Upper lobe of right lung (tissue), 1 donor: ENCODE measurements at regions not wholly inside any gene's neighbourhood (a gene's known extent, or its start where the extent isn't known, plus 50 kb on each side); places are given as distances from the start of the nearest gene placed in this dataset.

ENCODE experiments used
- ATAC-seq: fragments of 200-7000 bp; cut with Tn5 transposase; one replicate; pipeline ENCODE4 v1.9.1; 2020; ENCODE audit warnings: mild to moderate bottlenecking, moderate library complexity
- DNase-seq: peaks from one replicate; pipeline ENCODE4 v3.0.0-alpha.2; 2020
- H3K27ac ChIP-seq: fragments of 200-600 bp; one replicate; pipeline ENCODE4 v1.8.0; 2022
- H3K27me3 ChIP-seq: fragments of 200-600 bp; one replicate; pipeline ENCODE4 v1.8.0; 2022; ENCODE audit warnings: mild to moderate bottlenecking
- H3K36me3 ChIP-seq: fragments of 200-600 bp; one replicate; pipeline ENCODE4 v1.8.0; 2022
- H3K4me1 ChIP-seq: fragments of 200-600 bp; one replicate; pipeline ENCODE4 v1.8.0; 2022
- H3K4me3 ChIP-seq: fragments of 200-600 bp; one replicate; pipeline ENCODE4 v1.8.0; 2022; ENCODE audit warnings: mild to moderate bottlenecking
- H3K9me3 ChIP-seq: fragments of 200-600 bp; one replicate; pipeline ENCODE4 v1.8.0; 2022
- intact Hi-C: fragments of 100-400 bp; cut with DNase I; formaldehyde crosslinking; loops from one replicate; pipeline ENCODE4 v1.11.0; 2022
- TF ChIP-seq, protein P1 (sequence below): fragments of 200-600 bp; IDR thresholded peaks from one replicate; pipeline ENCODE4 v1.8.0; 2022; ENCODE audit warnings: antibody characterized with exemption
- donor health status: DM: no; HTN: yes; CAD: no; lungs with severe emphysema.

DNA sequence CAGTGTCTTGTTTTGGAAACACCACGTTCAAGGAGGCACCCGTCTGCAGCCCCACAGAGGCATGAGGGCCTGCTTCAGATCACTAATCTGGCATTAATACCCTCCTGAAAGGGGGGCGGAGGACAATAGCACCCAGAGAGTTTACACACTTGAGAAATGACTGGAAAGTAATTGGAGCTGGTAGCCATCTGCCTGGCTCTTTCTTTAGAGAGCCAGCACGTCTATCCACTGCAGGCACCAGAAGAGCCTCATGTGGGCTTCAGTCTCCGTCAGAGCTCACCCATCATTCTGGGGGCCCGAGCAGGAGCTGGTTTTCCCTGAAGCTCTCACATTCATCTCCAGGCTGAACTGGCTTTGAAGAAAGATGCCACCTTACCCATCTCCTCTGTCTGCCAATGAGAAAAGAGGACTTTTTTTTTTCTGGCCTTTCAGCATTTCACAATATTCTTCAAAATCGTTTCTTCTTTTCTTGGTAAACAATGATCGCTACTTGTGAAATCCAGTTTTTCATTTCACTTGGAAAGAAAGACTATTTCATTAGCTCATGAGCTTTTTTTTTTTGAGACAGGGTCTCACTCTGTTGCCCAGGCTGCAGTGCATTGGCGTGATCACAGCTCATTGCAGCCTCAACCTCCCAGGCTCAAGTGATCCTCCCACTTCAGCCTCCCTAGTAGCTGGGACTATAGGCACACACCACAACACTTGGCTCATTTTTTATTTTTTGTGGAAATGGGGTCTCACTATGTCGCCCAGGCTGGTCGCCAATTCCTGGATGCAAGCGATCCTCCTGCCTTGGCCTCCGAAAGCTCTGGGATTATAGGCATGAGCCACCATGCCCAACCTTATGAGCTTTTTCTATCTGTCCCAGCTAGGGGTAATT, 124.7 kb upstream of the ZNF217 start:
- DNase-seq, result peak; percentile 17
- no peaks in the 10 kb centered on the region for H3K36me3 ChIP-seq
- no peaks in the 10 kb centered on the region for H3K27me3 ChIP-seq
- no peak overlapping the region for H3K4me3 ChIP-seq
- TF ChIP-seq, protein P1, sequence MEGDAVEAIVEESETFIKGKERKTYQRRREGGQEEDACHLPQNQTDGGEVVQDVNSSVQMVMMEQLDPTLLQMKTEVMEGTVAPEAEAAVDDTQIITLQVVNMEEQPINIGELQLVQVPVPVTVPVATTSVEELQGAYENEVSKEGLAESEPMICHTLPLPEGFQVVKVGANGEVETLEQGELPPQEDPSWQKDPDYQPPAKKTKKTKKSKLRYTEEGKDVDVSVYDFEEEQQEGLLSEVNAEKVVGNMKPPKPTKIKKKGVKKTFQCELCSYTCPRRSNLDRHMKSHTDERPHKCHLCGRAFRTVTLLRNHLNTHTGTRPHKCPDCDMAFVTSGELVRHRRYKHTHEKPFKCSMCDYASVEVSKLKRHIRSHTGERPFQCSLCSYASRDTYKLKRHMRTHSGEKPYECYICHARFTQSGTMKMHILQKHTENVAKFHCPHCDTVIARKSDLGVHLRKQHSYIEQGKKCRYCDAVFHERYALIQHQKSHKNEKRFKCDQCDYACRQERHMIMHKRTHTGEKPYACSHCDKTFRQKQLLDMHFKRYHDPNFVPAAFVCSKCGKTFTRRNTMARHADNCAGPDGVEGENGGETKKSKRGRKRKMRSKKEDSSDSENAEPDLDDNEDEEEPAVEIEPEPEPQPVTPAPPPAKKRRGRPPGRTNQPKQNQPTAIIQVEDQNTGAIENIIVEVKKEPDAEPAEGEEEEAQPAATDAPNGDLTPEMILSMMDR, result no peak
- intact Hi-C loops, result no loop called here
- H3K4me1 ChIP-seq, result no peaks in the 10 kb centered on the region
- no peak for ATAC-seq
- H3K9me3 ChIP-seq, result no peaks in the 10 kb centered on the region
- H3K27ac ChIP-seq, result no peak overlapping the region

DNA sequence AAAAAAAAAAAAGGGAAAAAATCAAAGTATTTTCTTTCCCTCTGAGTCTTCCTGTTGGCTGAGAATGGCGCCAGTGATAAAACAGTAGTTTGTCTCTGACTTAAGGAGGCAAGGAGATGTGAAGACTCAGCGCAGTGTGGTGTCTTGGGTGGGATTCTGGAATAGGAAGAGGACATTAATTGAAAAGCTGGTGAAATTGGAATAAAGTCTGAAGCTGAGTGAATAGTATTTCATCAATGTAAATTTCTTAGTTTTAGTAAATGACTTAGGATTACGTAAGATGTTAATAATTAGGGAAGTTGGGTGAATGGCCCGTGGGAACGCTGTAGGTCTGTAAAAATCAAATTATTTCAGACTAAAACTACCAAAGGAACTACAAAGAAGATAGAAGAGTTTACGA, 122.8 kb upstream of the ZNF217 start:
- Histone ChIP-seq H3K27me3 (no peaks in the 10 kb centered on the region), H3K36me3 (no peaks in the 10 kb centered on the region), H3K9me3 (no peaks in the 10 kb centered on the region), H3K4me3 (no peak overlapping the region), H3K27ac (no peak overlapping the region), H3K4me1 (no peaks in the 10 kb centered on the region)
- TF ChIP-seq, protein P1, result no peak
- intact Hi-C loops, result no loop called here
- ATAC-seq (no peak), DNase-seq (no peak)

DNA sequence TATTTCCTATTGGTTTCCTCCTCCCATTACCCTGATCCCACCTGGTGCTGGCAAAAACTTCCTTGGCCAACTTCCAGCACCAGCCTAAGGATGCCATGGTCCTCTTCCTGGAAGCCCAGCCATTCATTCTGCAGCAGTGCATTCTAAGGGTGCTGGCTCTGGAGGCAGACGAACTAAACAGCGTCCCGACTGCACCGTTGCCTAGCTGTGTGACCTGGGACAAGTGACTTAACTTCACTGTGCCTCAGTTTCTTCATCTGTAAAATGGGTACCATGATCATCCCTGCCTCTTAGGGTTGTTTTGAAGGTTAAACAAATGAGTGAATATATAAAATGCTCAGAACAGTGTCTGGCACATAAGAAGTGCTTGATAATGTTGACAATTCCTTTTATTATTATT, 120.9 kb upstream of the ZNF217 start:
- intact Hi-C loops, result no loop called here
- Histone ChIP-seq H3K36me3 (no peaks in the 10 kb centered on the region), H3K27me3 (no peaks in the 10 kb centered on the region), H3K27ac (no peak overlapping the region), H3K4me1 (no peaks in the 10 kb centered on the region), H3K4me3 (no peak overlapping the region), H3K9me3 (no peaks in the 10 kb centered on the region)
- DNase-seq (no peak), ATAC-seq (no peak)
- TF ChIP-seq, protein P1, result no peak

DNA sequence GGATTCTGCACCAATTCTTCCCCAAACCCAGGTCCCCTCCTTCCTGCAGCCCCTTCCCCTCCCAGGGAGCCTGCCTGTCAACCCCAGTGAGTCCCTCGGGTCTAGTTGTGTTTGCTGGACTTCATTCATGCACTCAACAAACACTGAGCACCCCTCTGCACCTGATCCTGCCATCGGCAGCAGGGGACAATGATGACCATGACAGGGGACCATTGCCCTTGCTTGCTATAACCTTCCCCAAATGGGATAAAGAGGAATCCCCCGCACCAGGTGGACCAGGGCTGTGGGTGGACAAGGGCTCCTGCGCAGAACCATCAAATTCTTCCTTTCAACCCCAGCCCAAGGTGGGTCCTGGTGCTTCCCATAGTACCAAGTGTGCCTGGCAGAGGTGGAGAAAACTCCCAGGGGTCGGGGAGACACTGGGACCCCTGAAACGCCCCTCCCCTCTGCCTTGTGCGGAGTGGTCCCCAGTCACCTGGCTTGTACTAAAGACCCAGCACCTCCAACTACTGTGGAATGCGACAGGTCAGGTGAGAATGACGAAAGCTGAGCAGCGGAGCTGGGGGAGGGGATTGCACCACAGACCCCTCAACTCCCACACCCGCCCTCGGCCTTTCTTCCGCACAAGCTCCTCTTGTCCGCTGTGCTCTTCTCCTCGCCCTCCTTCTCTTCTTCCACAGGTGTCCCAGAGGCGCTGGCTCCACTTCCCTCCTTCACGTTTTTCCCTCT, 119.9 kb upstream of the ZNF217 start:
- TF ChIP-seq, protein P1, result no peak
- Histone ChIP-seq H3K27me3 (no peaks in the 10 kb centered on the region), H3K36me3 (no peaks in the 10 kb centered on the region), H3K4me3 (no peak overlapping the region), H3K27ac (no peak overlapping the region), H3K4me1 (no peaks in the 10 kb centered on the region), H3K9me3 (no peaks in the 10 kb centered on the region)
- intact Hi-C loops, result no loop called here
- DNase-seq, result no peak
- ATAC-seq, result no peak

DNA sequence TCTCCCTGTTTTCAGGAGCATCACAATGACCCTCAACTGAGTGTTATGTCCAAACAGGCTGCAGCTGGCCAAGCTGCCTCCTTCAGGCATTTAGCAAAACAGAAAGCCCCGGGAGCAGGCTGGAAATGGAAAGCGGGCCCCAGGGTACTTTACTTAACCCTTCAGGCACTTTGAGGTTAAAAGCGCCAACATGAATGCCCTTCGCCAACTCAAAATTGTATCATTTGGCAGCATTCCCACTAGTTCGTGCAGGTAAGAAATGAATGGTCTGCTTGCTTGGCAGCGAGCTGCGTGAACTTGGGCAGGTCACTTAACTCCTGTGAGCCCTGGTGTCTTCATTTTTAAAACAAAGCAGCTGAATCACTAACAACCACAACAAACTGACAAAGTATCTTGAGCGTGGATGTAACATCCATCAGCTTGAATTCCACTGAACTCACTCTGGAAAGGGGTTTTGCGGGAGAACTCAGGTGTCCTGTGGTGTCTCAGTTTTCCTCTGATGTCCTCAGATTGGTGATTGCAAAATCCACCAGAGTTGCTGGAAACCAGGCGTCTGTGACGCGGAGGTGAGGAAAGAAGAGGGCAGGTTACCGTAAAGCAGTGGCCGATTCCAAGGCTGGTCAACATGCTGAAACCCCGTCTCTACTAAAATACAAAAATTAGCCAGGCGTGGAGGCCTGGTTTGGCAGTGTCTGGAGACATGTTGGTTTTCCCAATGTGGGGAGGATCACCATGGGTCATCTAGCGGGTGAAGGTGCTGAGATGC, 118.8 kb upstream of the ZNF217 start:
- no peaks in the 10 kb centered on the region for H3K27me3 ChIP-seq
- no peak overlapping the region for H3K27ac ChIP-seq
- no peak for ATAC-seq
- peaks cover 5% of the 10 kb centered on the region for H3K4me1 ChIP-seq
- H3K9me3 ChIP-seq, result no peaks in the 10 kb centered on the region
- intact Hi-C loops, result no loop called here
- H3K36me3 ChIP-seq, result no peaks in the 10 kb centered on the region
- no peak overlapping the region for H3K4me3 ChIP-seq
- no peak for DNase-seq
- TF ChIP-seq, protein P1, result no peak
